Left hindlimb (tissue), 1 donor: ENCODE measurements at regions not wholly inside any gene's neighbourhood (a gene's known extent, or its start where the extent isn't known, plus 50 kb on each side); places are given as distances from the start of the nearest gene placed in this dataset.
A peak's percentile ranks its signal among the peaks of the same experiment; 100 is the strongest.

Source experiments
- DNase-seq: peaks from one replicate; pipeline ENCODE4 v3.0.0-alpha.2; 2018

DNA sequence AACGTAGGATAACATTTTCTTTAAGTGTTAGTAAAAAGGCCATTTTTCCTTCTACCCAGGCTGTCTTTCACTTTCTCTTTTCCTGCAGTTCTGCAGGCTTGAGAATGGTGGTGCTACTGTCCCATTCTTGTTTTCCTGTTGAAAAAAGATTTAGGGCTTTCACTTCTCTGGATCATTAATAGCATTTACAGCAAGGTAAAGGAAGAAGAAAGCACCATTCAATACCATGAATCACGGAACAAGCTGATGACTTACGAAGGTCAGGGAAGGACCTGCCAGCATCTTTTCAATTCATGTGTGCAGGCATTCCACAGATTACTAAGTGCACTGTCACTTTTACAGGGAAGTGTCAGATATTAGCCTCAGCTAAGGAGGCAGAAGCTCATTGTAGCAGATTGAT is 292.8 kb downstream of the YTHDC2 start:
- DNase-seq: no peak

DNA sequence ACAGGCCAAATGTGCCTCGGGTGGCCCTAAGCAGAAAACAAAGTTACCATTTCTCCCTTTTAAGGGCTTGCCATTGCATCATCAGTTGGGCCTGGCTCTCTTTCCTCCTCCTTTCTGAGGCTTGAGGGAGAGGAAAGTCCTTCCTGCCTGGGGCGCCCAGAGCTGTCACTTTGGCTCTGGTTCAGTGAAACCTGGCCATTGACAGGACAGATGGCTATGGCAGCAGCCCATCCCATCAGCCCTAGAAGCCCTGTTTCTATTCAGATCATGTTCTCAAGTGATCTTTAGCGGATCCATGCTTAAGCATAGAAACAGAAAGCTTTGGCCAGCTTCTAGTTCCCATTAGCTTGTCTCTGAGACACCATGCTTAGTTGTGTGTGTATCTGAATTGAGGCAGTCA is 293.4 kb downstream of the YTHDC2 start:
- peak; percentile 47 for DNase-seq

DNA sequence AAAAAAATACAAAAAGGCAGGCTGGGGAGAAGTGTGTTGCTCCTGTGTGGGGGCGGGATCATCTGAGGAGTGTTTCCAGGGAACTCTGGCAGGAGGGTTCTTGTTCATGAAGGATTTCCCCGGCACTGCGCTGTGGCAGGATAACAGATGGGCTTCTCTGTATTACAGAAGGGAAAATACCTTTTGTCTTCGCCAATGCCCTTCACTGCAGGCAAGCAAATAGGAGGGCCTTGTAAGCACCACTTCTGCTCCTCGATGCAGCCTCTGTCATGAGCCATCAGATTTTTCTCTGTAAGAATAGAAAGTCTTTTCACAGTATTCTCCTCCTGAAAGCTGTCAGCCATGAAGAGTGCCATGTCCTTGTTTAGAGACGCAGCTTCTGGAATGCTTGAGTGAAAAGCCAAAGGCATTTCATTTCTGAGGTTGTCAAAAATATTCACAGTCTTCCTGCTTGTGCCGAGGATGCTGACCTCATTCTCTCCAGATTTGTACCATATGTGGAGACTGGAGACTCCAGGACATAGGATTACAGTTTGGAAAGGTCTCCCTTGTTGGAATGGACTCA is 294.0 kb downstream of the YTHDC2 start:
- DNase-seq: peak; percentile 74

DNA sequence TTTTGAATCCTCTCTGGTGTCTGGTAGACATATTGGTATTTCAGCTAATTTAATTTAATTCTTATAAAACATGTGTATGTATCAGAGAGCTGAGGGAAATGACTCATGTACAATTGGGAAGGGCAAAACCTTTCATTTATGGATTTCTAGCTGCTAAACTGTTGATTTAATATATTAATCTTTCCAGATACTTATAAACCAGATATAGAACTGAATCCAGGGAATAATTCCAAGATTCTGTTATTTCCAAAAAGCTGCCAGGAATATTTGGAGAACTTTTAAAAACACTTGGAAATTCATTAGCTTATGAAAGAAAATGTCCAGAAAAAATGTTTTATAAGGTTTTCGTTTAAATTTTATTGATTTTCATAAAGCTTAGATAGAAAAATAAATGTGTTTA is 295.5 kb downstream of the YTHDC2 start:
- no peak for DNase-seq

DNA sequence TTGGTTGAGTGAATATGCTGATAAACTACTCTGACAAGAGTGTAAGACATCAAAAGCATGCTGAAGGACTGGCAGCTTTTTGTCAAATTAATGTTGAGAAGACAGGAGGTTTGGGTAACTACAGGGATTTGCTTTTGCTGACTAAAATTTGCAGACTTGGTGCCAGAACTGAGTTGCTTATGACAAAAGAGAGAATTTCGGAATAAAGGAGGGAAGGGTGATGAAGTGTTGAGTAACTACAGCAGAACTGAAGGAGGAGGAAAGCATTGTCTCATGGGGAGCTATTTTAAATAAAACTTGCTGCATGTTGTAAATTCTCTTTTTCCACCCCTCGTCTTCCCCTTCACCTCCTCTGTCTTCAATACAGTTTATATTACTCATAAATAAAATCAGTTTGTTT is 296.1 kb downstream of the YTHDC2 start:
- no peak for DNase-seq

DNA sequence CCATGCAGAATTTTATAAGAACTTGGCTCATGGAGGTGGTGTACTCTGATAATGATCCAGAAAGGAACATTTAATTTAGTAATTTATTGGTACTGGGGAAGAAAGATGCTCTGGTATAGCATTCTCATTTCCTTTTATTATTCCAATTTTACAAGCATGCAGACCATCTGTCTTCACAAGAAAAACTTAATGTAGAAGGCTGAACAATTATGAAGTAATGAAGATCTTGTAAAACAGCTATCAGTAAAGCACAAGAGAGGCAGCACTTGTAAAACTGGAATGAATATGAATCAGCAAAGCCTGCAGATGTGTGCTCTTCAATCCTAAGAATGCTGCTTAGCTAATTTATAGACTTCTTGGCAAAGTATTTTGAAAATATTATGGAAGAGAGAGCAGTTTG is 300.0 kb downstream of the YTHDC2 start:
- no peak for DNase-seq

DNA sequence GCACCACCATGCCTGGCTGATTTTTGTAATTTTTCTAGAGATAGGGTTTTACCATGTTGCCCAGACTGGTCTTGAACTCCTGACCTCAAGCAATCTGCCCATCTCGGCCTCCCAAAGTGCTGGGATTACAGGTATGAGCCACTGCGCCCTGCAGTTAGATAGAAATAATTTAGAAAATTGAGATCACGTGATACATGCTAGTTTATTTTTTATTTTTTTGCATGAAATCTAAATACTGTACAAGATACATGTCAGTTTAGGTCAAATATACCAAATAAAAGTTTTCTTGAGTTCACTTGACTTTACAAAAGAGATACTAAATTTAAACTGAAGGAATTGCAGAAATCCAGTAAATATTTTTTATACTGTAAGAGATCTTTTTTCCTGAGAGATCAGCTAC is 304.2 kb downstream of the YTHDC2 start:
- DNase-seq: no peak

DNA sequence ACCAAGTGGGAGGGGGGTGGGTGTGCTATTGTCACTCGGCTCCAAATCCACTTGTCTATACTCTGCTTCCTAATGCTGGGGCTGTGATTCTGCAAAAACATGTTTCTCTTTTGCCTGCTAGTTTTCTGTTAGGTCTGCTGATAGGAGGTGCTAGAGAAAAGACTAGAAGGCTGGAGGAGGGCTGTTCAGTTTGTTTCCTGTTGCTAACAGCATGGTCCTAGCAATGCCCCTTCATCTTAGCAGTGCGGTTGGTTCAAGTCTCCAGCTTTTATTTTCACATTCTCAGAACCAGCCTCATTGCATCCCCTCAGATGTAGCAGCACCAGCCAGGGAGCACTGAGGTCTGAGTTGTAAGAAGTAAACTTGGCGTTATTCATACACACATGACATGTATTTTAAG is 310.2 kb downstream of the YTHDC2 start:
- no peak for DNase-seq

DNA sequence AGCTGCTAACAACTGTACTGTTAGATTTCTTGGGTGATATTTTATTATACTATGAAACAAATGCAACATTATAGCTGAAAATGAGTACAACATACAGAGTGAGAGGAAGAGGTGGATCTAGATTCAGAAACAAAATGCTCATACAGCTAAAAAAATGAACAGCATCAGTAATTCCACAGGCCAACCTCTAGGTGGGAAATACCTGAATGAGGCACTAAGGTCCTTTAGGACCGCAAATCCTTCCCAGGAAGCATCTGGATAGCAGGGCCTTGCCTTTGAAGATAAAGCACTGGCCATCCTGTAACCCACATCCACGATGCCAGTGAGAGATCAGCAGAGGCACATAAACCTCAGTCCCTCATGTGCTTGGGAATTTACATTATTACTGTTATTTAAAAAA is 310.8 kb downstream of the YTHDC2 start:
- DNase-seq: no peak

DNA sequence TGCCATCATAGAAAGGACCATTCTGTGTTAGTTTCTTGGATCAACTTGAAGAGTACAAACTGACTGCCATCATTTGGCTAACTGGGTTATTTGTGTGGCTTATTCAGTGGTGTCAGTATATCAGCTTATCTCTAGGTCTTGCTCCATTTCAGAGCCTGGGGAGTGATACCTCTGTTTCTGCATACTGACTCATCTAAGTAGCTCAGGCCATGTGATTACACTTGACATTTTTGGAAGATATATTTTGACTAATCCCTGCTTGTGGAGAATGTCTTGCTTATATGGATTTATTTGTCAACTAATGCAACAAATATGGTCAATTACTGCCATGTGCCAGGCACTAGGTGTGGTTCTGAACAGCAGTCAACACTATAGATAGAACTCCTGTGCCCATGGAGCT is 311.7 kb downstream of the YTHDC2 start:
- DNase-seq: no peak

DNA sequence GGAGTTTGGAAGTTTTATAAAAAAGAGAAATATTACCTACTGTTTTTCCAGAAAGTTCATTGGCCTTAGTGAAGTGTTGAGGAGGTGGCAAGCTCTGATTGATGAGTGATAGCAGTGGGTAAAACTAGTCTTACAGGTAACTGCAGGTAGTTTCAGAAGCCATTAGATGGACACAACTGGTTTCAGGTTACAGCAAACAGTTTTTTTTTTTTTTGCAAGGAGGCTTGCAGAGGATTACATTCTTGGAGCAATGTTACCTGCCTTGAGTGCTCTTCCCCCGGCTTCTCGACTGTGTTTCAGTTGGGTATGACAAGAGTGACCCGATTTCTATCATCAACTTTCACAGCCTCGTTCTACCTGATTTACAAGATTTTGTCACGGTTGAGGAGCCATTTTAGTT is 333.4 kb downstream of the YTHDC2 start:
- no peak for DNase-seq

DNA sequence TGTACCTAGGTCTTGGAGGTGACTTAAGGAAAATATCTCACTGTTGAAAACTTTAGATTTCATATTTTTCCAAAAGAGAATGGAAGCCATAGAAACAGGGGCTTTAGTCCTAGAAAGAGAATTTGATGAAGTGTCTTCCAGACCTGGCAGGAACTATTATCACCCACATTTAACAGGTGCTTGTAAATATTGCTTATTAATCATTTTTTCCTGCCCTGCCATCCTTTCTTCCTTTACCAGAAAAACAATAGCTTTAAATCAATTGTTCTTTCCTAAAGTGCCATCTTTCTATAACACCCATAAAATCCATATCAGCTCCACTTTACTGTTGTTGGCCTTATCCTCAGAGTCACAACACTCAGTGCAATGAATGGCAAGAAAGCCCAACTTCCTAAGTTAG is 350.9 kb downstream of the YTHDC2 start:
- no peak for DNase-seq

DNA sequence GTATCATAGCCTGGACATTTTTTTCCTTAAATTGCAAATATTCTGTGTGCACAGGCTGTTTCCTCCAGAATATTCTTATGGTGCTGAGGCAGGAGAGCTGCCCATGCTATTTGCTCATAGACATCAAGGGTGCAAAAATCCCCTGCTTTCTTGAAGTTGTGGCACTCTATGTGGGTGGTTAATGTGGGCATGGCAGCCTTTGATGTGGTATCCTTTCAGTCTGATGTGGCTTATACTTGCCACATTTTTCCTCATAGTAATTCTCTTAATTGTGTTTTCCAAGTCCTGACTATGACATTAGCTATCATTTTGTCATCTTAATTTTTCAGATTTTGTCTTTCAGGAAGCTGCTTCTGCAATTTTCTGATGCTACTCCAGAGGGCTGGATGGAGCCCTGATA is 353.3 kb downstream of the YTHDC2 start:
- DNase-seq: no peak

DNA sequence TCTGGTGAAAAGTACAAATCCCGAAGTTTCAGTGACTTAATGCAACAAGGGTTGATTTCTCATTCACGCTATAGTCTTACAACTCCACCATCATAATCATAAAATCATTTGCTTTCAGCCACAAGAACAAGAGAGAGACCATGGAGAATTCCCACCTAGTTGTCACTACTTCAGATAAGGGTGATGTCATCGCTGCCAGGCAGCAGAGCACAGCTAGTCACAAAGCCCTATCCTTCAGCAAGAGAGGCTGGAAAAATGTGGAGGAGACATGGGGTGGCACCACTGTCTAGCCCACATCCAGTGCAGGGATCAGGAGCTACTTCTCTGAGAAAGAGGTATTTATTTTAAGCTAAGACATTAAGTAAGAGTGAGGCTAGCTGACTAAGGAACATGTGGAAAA is 356.1 kb downstream of the YTHDC2 start:
- no peak for DNase-seq

DNA sequence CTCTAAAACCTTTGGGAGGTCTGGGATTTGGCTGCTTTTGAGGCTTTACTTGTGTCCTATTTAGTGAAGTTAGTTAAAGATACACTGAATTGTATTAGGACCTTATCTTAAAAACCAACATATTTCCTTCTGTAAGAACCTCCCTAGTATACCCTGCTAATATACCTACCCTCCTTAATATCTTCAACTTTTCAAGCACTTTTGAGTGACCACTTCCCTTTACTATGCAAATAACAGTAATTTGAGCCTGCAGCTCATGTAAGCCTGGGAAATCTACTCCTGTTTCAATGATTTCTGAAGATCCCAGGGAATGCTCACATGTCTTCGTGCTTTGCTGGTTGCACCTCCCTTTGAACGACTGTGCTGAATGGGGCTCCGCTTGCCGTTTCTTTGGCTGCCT is 358.5 kb downstream of the YTHDC2 start:
- DNase-seq: no peak

DNA sequence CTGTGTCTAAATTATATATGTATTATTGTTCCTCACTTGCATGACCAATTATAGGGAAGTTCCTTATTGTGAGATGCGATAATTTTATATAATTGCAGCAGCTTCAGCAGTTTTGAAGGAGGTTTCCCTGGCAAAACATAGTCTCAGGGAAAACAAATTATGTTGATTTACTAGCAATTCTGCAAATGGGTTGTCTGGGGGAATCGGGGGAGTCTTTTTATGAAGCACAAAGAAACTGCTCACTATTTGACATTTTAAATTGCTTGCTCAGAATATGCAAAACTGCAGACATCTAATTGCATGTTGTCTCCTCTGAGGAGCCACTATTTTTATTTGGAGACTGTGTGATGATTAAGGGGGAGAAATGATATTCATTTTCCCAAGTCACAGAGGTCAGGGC is 361.6 kb downstream of the YTHDC2 start:
- no peak for DNase-seq

DNA sequence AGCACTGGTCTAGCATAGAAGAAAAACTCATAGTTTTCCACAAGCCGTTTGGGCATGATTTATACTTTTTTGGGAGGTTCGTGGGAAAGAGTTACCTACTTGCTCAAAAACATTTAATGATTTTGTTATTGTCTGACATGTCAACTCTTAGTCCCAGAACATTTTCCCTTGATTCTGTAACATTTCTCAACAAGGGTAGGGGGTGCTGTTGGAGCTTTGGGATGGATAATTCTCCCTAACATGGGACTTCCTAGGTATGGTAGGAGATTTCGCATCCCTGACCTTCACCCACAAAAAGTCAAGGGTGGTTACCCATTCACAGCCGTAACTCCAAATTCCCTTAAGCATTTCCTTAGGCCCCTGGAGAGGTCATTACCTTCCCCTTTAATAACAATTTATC is 378.0 kb downstream of the YTHDC2 start:
- no peak for DNase-seq

DNA sequence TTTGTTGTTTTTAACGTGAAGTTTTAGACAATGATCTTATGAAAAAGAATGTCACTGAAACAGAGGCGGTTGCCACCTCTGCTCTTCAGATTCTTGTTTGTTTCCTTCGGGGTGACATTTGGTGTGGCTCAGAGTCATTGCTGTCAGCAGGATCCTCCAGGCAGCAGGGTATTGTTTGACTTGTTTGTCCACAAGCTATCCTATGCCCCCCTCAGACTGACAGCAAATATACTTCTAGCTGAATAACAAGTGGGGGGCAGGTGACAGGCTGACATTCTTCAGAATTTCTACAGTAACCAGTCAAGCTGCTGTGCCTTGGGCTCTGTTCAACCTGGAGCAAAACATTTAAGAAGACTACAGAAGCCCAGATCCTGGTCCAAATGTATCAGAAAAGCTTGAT is 383.3 kb downstream of the YTHDC2 start:
- DNase-seq: no peak

DNA sequence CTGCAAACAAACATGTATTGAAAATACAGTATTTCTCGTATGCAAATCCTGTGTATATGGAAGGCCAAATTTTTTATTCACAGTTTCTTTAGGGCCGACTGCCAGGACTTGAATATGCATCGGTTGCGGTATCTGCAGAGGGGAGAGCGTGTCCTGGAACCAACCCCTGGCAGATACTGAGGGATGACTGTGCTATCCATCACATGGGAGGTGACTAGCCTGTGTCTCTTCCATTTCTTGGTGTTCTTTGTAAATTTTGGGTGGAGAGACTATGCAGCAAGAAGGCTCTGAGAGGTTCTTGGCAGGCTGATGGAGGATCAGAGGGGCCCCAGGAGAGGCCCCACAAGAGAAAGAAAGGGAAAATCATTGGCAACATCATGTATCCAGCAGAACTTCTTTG is 384.3 kb downstream of the YTHDC2 start:
- DNase-seq: peak; percentile 56

DNA sequence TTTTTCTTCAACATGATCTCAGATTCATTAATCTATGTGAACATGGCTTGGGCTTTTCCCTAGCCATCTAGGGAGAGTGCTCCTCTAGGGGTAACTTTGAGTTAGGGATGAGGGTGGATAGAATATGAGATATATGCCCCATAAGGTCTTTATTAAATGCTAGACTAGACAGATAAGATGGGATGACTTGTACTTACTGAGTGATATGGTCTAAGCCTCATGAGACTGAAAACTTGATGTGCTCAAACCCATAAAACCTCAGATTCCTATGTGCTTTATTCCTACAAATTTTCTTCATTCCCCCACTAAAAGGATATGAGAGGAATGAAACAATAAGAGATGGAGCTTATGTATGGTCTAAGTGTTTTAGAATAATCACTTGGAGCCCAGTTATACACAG is 386.6 kb downstream of the YTHDC2 start:
- no peak for DNase-seq

DNA sequence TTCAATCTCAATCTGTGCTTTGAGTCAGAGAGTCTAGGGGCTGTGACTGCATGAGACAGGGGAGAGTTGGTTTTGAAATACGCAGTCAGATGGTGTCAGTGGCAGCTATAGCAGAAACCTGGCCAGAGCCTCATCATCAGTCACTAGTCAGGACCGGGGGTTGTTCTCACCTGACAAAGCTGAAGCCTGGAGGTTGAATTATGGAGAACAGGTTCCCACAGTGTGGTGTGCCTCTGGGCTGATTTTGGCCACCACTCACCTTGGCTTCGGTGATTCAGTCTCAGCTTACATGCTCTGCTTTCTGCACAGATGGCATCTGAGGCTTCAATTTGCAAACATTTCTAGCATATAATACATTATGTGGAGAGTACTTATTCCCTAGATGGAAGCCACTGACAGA is 387.3 kb downstream of the YTHDC2 start:
- DNase-seq: no peak

DNA sequence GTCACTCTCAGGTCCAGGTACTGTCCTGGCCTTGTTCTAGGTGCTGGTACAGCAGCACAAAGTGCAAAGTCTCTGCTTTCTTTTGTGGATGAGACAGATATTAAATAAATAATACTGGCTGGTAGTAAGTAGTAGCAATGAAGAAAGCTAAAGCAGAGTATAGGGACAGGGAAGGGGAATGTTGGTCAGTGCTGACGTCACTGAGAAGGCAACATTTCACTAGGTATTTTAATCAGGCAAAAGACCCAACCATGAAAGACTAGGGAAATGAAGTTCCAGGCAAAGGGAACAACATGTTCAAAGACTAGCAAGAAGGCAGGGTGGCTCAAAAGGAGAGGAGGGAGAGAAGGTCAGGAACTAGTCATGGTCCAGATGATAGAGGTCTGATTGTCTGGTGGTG is 388.2 kb downstream of the YTHDC2 start:
- no peak for DNase-seq

DNA sequence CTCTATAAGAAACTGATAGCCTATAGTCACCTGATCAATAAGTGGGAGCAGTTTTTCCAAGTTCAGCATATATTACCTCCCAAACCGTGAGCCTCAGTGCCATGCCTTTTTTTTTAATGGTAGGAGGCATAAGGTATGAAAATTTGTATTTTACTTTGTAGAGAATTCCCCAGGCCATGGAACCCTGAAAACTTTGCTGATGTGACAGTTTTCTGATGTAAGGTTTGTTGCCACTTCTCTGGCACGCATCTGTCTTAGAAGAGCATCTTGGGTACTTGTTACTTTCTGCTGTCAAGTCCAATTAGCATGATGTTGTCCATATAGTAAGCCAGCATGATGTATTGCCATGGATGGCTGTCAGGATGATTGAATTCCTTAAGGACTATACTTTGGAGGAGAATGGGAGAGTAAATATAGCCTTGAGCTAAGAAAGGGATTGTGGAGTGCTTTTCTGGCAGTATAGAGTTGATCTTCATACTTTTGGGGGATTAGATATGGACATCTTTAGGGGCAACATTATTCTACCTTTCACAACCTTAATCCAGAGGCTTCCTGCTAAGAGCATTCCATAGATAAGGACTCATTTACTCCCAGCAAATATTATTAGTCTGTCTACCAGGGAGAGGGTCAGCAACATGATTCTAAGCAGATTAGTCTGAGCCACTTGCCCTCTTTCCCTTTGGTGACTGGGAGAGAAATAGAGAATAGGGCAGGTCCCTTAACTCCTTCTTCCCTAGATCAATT is 389.6 kb downstream of the YTHDC2 start:
- DNase-seq: no peak

DNA sequence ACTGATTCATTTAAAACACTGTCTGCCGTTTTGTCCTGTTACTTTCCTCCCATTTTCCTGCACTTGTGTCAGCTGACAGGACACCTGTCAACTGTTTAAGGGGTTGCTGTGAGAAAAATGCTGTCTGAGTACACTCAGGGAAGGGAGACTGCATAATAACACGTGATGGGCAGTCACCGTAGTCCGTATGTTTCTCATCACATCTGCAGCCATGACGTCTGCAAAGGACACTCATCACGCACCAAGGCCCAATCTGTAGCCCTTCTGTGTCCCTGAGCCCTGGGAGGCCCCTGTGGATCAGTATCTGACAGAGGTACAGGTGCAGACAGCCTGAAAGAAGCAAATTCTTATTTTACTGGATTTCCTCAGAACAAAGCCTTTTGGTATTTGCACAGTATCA is 396.3 kb downstream of the YTHDC2 start:
- no peak for DNase-seq

DNA sequence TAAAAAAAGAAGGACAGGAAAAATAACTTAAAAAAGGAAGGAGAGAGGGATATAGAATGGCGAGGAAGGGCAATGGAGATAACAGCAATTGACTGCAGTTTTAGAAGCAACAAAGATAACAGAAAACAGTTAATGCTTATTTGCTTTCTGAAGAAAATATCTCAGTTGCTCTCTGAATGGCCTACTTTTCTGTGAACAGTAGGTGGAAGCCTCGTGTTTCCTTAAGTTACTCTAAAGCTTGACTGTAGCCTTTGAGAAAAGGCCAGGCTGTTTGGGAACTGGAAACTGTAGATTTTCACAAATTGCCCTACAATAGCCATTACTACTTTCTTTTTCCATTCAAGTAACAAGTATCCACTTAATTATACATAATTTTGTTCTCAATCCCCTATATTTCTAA is 404.5 kb downstream of the YTHDC2 start:
- DNase-seq: no peak
